ENCODE measurements at regions not wholly inside any gene's neighbourhood (a gene's known extent, or its start where the extent isn't known, plus 50 kb on each side); places are given as distances from the start of the nearest gene placed in this dataset.

DNA sequence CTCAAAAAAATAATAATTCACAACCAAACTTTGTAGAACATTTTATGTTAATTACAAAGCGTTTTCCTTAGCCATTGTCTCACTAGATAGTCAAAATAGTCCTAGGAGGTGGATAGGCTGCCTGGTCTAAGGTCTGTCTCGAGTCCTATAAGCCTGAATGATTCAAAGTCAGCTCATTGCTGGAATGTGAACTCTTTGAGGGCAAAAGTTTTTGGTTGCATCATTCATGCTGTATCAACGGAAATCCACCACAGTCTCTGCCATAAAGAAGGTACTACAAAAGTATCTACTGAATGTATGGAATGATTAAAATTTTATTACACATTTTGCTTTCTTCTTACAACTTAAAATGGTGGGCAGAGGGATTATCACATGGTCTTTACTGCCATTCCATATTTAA lies 387.3 kb upstream of the RARB start:
- BruUV-seq (replicated peaks), result no TSS peak
- in situ Hi-C loops (cut with HindIII; ENCODE audit: low pct_unique_long_range_greater_than_20kb, low sequenced_read_pairs), result no loop called here
- DNase-seq (ENCODE audit: low read depth, low spot score), result no peak

GRCh38 chr3:25041871-25042584 lies 386.0 kb upstream of the RARB start:
- no peak overlapping the region for H3K27ac ChIP-seq (ENCODE audit: low read length)
- CTCF ChIA-PET, result no interaction called here
- no peaks in the 10 kb centered on the region for H3K9me3 ChIP-seq (ENCODE audit: control insufficient read depth, insufficient read depth, low read depth, low read length)
- H3K36me3 ChIP-seq (ENCODE audit: control insufficient read depth, insufficient read depth, low read length), result no peaks in the 10 kb centered on the region
- POLR2A ChIA-PET, result no interaction called here
- DNase-seq (ENCODE audit: low read depth, low spot score) (no peak), ATAC-seq (no peak)
- intact Hi-C loops (cut with micrococcal nuclease; ENCODE audit: unreplicated experiment) (no loop called here), in situ Hi-C loops (cut with HindIII; ENCODE audit: low pct_unique_long_range_greater_than_20kb, low sequenced_read_pairs) (no loop called here)
- no peaks in the 10 kb centered on the region for H3K27me3 ChIP-seq (ENCODE audit: control insufficient read depth, insufficient read depth, low read length)
- TF ChIP-seq SIN3A (IDR thresholded peaks at IDR 0.05; ENCODE audit: borderline replicate concordance, insufficient read depth, low read depth, low read length), result no peak
- TF ChIP-seq POLR2AphosphoS5 (IDR thresholded peaks at IDR 0.05; ENCODE audit: low read depth, low read length), result no peak
- no peaks in the 10 kb centered on the region for H3K4me1 ChIP-seq (ENCODE audit: control insufficient read depth, insufficient read depth, low read length)
- no peak overlapping the region for H3K4me3 ChIP-seq (ENCODE audit: low read depth in 2 of 2, low read length in 2 of 2)
- BruUV-seq (replicated peaks), result no TSS peak

More for the DNA sequence above, 387.3 kb upstream of the RARB start:
- ATAC-seq, result no peak
- intact Hi-C loops (cut with micrococcal nuclease; ENCODE audit: unreplicated experiment), result no loop called here
- no peaks in the 10 kb centered on the region for H3K4me1 ChIP-seq (ENCODE audit: control insufficient read depth, insufficient read depth, low read length)
- H3K4me3 ChIP-seq (ENCODE audit: low read depth in 2 of 2, low read length in 2 of 2), result no peak overlapping the region
- H3K36me3 ChIP-seq (ENCODE audit: control insufficient read depth, insufficient read depth, low read length), result no peaks in the 10 kb centered on the region
- ChIA-PET POLR2A (no interaction called here), CTCF (no interaction called here)
- no peak for TF ChIP-seq CTCF (IDR thresholded peaks at IDR 0.05)
- no peak overlapping the region for H3K27ac ChIP-seq (ENCODE audit: low read length)
- no peaks in the 10 kb centered on the region for H3K9me3 ChIP-seq (ENCODE audit: control insufficient read depth, insufficient read depth, low read depth, low read length)
- H3K27me3 ChIP-seq (ENCODE audit: control insufficient read depth, insufficient read depth, low read length), result no peaks in the 10 kb centered on the region

DNA sequence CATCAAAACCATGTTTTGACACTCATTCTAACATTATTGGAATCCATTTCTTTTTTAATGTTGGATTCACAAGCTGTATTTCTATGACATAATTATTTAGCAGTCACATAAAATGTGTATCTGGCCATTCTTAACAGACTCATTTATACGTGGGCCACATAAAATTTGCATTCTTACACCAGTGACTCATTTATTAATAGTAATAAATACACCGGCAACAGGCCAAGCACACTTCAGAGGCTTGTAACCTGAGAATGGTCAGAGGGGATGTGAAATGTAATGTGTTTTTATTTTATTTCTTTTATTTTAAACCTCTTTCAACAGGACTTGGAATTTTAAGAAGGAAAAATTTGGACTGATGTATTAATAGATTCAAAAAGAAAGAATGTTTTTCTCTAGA lies 384.9 kb upstream of the RARB start:
- BruUV-seq (replicated peaks), result no TSS peak
- intact Hi-C loops (cut with micrococcal nuclease; ENCODE audit: unreplicated experiment), result no loop called here
- POLR2A ChIA-PET, result no interaction called here
- Histone ChIP-seq H3K9me3 (ENCODE audit: control insufficient read depth, insufficient read depth, low read depth, low read length) (no peaks in the 10 kb centered on the region), H3K4me1 (ENCODE audit: control insufficient read depth, insufficient read depth, low read length) (no peaks in the 10 kb centered on the region), H3K36me3 (ENCODE audit: control insufficient read depth, insufficient read depth, low read length) (no peaks in the 10 kb centered on the region), H3K27me3 (ENCODE audit: control insufficient read depth, insufficient read depth, low read length) (no peaks in the 10 kb centered on the region), H3K4me3 (ENCODE audit: low read depth in 2 of 2, low read length in 2 of 2) (no peak overlapping the region), H3K27ac (ENCODE audit: low read length) (no peak overlapping the region)
- no peak for ATAC-seq
- TF ChIP-seq POLR2AphosphoS5 (IDR thresholded peaks at IDR 0.05; ENCODE audit: low read depth, low read length) (no peak), CTCF (IDR thresholded peaks at IDR 0.05) (no peak), REST (IDR thresholded peaks at IDR 0.05; ENCODE audit: insufficient read depth in 1 of 2, low read depth in 2 of 2, low read length in 1 of 2) (no peak), TCF7L2 (IDR thresholded peaks at IDR 0.05; ENCODE audit: low read depth, low read length) (no peak), SIN3A (IDR thresholded peaks at IDR 0.05; ENCODE audit: borderline replicate concordance, insufficient read depth, low read depth, low read length) (no peak)
- no peak for DNase-seq (ENCODE audit: low read depth, low spot score)
- in situ Hi-C loops (cut with HindIII; ENCODE audit: low pct_unique_long_range_greater_than_20kb, low sequenced_read_pairs), result no loop called here
- CTCF ChIA-PET, result no interaction called here
